Stimulated activated CD4-positive, alpha-beta T cell treated with anti-CD3 and anti-CD28 coated beads, Interleukin-4, amount 100 ng/mL, for 24 hours (primary cell): ENCODE measurements at regions not wholly inside any gene's neighbourhood (a gene's known extent, or its start where the extent isn't known, plus 50 kb on each side); places are given as distances from the start of the nearest gene placed in this dataset.
"Not testable (repeated sequence)": the region's sequence is repeated elsewhere in the genome, so short reads cannot be mapped to it uniquely, and the experiment has no call there.

ENCODE experiments used
- DNase-seq: peaks from one replicate; pipeline ENCODE4 v3.0.0-alpha.2; 2020

DNA sequence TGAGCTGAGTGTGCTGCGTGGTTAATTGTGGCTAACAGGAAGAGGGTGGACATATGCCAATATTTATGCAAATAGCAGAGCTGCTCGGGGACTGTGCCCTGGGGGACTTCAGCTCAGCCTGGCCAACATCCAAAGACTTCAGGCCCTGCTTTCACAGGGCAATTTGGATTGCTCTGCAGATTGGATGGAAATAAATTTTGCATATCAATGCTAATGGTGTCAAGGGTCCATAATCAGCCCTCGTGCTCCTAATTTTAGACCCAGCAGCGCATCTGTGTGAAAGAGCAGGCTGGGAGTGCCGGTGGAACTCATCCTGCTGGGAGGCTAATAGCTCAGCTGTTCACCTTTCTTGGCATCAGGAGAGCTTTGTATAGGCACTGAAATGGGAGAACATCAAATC lies 270.1 kb downstream of the TCERG1L start:
- DNase-seq: no peak

DNA sequence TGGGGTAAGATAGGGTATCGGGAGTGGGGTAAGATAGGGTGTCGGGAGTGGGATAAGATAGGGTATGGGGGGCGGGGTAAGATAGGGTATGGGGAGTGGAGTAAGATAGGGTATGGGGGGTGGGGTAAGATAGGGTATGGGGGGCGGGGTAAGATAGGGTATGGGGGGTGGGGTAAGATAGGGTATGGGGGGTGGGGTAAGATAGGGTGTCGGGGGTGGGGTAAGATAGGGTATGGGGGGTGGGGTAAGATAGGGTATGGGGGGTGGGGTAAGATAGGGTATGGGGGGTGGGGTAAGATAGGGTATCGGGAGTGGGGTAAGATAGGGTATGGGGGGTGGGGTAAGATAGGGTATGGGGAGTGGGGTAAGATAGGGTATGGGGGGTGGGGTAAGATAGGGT lies 269.5 kb downstream of the TCERG1L start:
- DNase-seq: not testable (repeated sequence)
